ENCODE measurements at regions not wholly inside any gene's neighbourhood (a gene's known extent, or its start where the extent isn't known, plus 50 kb on each side); places are given as distances from the start of the nearest gene placed in this dataset.

GRCh38 chr10:104587751-104588150, 53.3 kb upstream of the SORCS3 start:
- Histone ChIP-seq H3K27me3 (ENCODE audit: control insufficient read depth, insufficient read depth, low read length) (peaks cover 8% of the 10 kb centered on the region; the same call in 1 of the 2 replicates), H3K36me3 (ENCODE audit: control insufficient read depth, insufficient read depth, low read length) (no peaks in the 10 kb centered on the region), H3K4me1 (ENCODE audit: control insufficient read depth, insufficient read depth, low read length) (no peaks in the 10 kb centered on the region), H3K4me3 (ENCODE audit: low read depth in 2 of 2, low read length in 2 of 2) (no peak overlapping the region), H3K9me3 (ENCODE audit: control insufficient read depth, insufficient read depth, low read depth, low read length) (no peaks in the 10 kb centered on the region), H3K27ac (ENCODE audit: low read length) (no peak overlapping the region)
- no TSS peak for BruUV-seq (replicated peaks)
- no peak for DNase-seq (ENCODE audit: low read depth, low spot score)
- CTCF ChIA-PET, result no interaction called here
- POLR2A ChIA-PET, result no interaction called here
- no peak for ATAC-seq
- intact Hi-C loops (cut with micrococcal nuclease; ENCODE audit: unreplicated experiment) (loop anchor here (10.0 kb wide), 1 partner anchor 327 kb away; no protein-coding TSS in a partner anchor), in situ Hi-C loops (cut with HindIII; ENCODE audit: low pct_unique_long_range_greater_than_20kb, low sequenced_read_pairs) (no loop called here)
- no peak for TF ChIP-seq TCF7L2 (IDR thresholded peaks at IDR 0.05; ENCODE audit: low read depth, low read length)
- TF ChIP-seq REST (IDR thresholded peaks at IDR 0.05; ENCODE audit: insufficient read depth in 1 of 2, low read depth in 2 of 2, low read length in 1 of 2), result no peak
- TF ChIP-seq POLR2AphosphoS5 (IDR thresholded peaks at IDR 0.05; ENCODE audit: low read depth, low read length), result no peak
- TF ChIP-seq, protein P1, sequence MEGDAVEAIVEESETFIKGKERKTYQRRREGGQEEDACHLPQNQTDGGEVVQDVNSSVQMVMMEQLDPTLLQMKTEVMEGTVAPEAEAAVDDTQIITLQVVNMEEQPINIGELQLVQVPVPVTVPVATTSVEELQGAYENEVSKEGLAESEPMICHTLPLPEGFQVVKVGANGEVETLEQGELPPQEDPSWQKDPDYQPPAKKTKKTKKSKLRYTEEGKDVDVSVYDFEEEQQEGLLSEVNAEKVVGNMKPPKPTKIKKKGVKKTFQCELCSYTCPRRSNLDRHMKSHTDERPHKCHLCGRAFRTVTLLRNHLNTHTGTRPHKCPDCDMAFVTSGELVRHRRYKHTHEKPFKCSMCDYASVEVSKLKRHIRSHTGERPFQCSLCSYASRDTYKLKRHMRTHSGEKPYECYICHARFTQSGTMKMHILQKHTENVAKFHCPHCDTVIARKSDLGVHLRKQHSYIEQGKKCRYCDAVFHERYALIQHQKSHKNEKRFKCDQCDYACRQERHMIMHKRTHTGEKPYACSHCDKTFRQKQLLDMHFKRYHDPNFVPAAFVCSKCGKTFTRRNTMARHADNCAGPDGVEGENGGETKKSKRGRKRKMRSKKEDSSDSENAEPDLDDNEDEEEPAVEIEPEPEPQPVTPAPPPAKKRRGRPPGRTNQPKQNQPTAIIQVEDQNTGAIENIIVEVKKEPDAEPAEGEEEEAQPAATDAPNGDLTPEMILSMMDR (IDR thresholded peaks at IDR 0.05), result no peak
- TF ChIP-seq SIN3A (IDR thresholded peaks at IDR 0.05; ENCODE audit: borderline replicate concordance, insufficient read depth, low read depth, low read length), result no peak

DNA sequence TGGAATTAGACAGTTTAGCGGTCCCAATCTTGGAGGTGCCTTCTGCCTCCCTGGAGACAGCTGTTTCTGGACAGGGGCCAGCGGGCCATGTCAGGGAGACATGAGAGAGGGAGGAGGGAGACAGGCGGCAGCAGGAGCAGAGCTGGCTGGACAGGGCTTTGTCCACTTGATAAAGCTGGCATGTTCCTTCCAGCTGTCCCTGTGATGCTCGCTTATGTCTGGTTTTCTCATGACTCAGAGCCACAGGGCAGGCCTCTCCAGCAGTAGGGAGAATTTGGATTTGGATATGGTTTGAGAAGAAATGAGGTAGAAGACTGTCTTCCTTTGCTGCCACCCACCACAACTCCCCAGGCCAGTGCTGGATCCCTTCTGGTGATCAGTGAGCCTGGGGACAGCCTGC, 51.7 kb upstream of the SORCS3 start:
- in situ Hi-C loops (cut with HindIII; ENCODE audit: low pct_unique_long_range_greater_than_20kb, low sequenced_read_pairs), result no loop called here

More for the DNA sequence above, 51.7 kb upstream of the SORCS3 start:
- no peaks in the 10 kb centered on the region for H3K9me3 ChIP-seq (ENCODE audit: control insufficient read depth, insufficient read depth, low read depth, low read length)
- BruUV-seq (replicated peaks), result no TSS peak
- no peaks in the 10 kb centered on the region for H3K36me3 ChIP-seq (ENCODE audit: control insufficient read depth, insufficient read depth, low read length)
- no peaks in the 10 kb centered on the region for H3K4me1 ChIP-seq (ENCODE audit: control insufficient read depth, insufficient read depth, low read length)
- intact Hi-C loops (cut with micrococcal nuclease; ENCODE audit: unreplicated experiment), result loop anchor here (10.0 kb wide), 1 partner anchor 325 kb away; no protein-coding TSS in a partner anchor
- ATAC-seq (no peak; the same call in 1 of the 2 replicates), DNase-seq (ENCODE audit: low read depth, low spot score) (no peak)
- TF ChIP-seq, protein P1 (IDR thresholded peaks at IDR 0.05), result no peak
- TF ChIP-seq TCF7L2 (IDR thresholded peaks at IDR 0.05; ENCODE audit: low read depth, low read length), result no peak
- ChIA-PET POLR2A (no interaction called here), CTCF (no interaction called here)
- H3K4me3 ChIP-seq (ENCODE audit: low read depth in 2 of 2, low read length in 2 of 2), result no peak overlapping the region
- peaks cover 11% of the 10 kb centered on the region; the same call in 1 of the 2 replicates for H3K27me3 ChIP-seq (ENCODE audit: control insufficient read depth, insufficient read depth, low read length)
- no peak overlapping the region for H3K27ac ChIP-seq (ENCODE audit: low read length)

All from Panc1 (cell line).